Naive thymus-derived CD4-positive, alpha-beta T cell (primary cell): ENCODE measurements at regions not wholly inside any gene's neighbourhood (a gene's known extent, or its start where the extent isn't known, plus 50 kb on each side); places are given as distances from the start of the nearest gene placed in this dataset.

Experiments
- ATAC-seq: fragments of 150-1000 bp; cut with Tn5 transposase; 2 replicates; pipeline ENCODE4 v1.10.0; 2021; ENCODE audit warnings: mild to moderate bottlenecking, moderate library complexity
- CTCF ChIA-PET: fragments of 350-600 bp; sonication (Branson Sonifier 250); formaldehyde crosslinking; loops from one replicate; lab custom pipeline; 2021; ENCODE audit warnings: antibody characterized with exemption; lab: Charles Lee
- POLR2A ChIA-PET: fragments of 350-600 bp; sonication (Branson Sonifier 250); formaldehyde crosslinking; loops from one replicate; lab custom pipeline; 2021; ENCODE audit warnings: antibody characterized with exemption, inconsistent platforms; lab: Charles Lee
- DNase-seq, 9 donors: peaks; one replicate each; pipeline versions ENCODE4 v3.0.0 to v3.0.0-alpha.2; 2020 to 2022; ENCODE audit warnings: mixed read lengths in 1 of 9
- H3K27ac ChIP-seq: one replicate; pipeline ENCODE4 v1.7.0; 2013; ENCODE audit warnings: mild to moderate bottlenecking, low read depth, low read length, moderate library complexity
- H3K27me3 ChIP-seq, 2 donors: one replicate each; pipeline ENCODE4 v1.7.0; 2013; ENCODE audit warnings: low read length in 2 of 2, mild to moderate bottlenecking in 2 of 2, moderate library complexity in 2 of 2; ENCODE audit not compliant: control insufficient read depth in 2 of 2, insufficient read depth in 2 of 2
- H3K36me3 ChIP-seq, 3 experiments: 1 replicate in 2 of 3; 2 replicates in 1 of 3; pipeline ENCODE4 v1.7.0; 2013; ENCODE audit warnings: low read length in 3 of 3, mild to moderate bottlenecking in 3 of 3, moderate library complexity in 1 of 3; ENCODE audit not compliant: insufficient read depth in 3 of 3, control insufficient read depth in 2 of 3
- H3K4me1 ChIP-seq, 2 donors: one replicate each; pipeline ENCODE4 v1.7.0; 2013; ENCODE audit warnings: low read length in 2 of 2, mild to moderate bottlenecking in 2 of 2, moderate library complexity in 1 of 2; ENCODE audit not compliant: control insufficient read depth in 2 of 2, insufficient read depth in 2 of 2
- H3K4me3 ChIP-seq: 2 replicates; pipeline ENCODE4 v1.7.0; 2013; ENCODE audit warnings: mild to moderate bottlenecking, low read length
- H3K9me3 ChIP-seq, 3 experiments: 1 replicate in 2 of 3; 2 replicates in 1 of 3; pipeline ENCODE4 v1.7.0; 2013; ENCODE audit warnings: low read length in 3 of 3; ENCODE audit not compliant: control insufficient read depth in 2 of 3
- H3K27ac Mint-ChIP-seq, 9 donors: one replicate each; pipeline ENCODE4 v1.8.0; 2020 to 2022; ENCODE audit warnings: mixed read lengths in 9 of 9, mild to moderate bottlenecking in 8 of 9, moderate library complexity in 5 of 9, inconsistent platforms in 2 of 9
- H3K27me3 Mint-ChIP-seq, 5 donors: one replicate each; pipeline ENCODE4 v1.8.0; 2021 to 2022; ENCODE audit warnings: mixed read lengths in 5 of 5, mild to moderate bottlenecking in 1 of 5
- H3K36me3 Mint-ChIP-seq, 5 donors: one replicate each; pipeline ENCODE4 v1.8.0; 2020 to 2022; ENCODE audit warnings: mixed read lengths in 5 of 5, mild to moderate bottlenecking in 3 of 5, inconsistent platforms in 1 of 5
- H3K4me1 Mint-ChIP-seq, 7 donors: one replicate each; pipeline ENCODE4 v1.8.0; 2020 to 2022; ENCODE audit warnings: mixed read lengths in 7 of 7, mild to moderate bottlenecking in 3 of 7, inconsistent platforms in 1 of 7
- H3K4me3 Mint-ChIP-seq, 10 donors: one replicate each; pipeline ENCODE4 v1.8.0; 2020 to 2022; ENCODE audit warnings: mild to moderate bottlenecking in 10 of 10, mixed read lengths in 10 of 10, moderate library complexity in 6 of 10, inconsistent platforms in 2 of 10
- H3K9me3 Mint-ChIP-seq, 11 donors: one replicate each; pipeline ENCODE4 v1.8.0; 2020 to 2022; ENCODE audit warnings: mixed read lengths in 11 of 11, mild to moderate bottlenecking in 4 of 11, inconsistent platforms in 1 of 11, moderate library complexity in 1 of 11
- intact Hi-C, 2 donors: fragments of 100-400 bp; cut with micrococcal nuclease; formaldehyde crosslinking; loops; one replicate each; pipeline ENCODE4 v1.15.1; 2023

- Histone ChIP-seq H3K27me3 (no peaks in the 10 kb centered on the region), H3K4me3 (no peak overlapping the region), H3K9me3 (no peaks in the 10 kb centered on the region), H3K4me1 (no peaks in the 10 kb centered on the region), H3K36me3 (no peaks in the 10 kb centered on the region), H3K27ac (no peak overlapping the region)
- Mint-ChIP-seq H3K4me1 (no peaks in the 10 kb centered on the region), H3K4me3 (no peak overlapping the region), H3K36me3 (no peaks in the 10 kb centered on the region), H3K27ac (no peak overlapping the region), H3K27me3 (peaks cover 0 to 13% (median 0%) of the 10 kb centered on the region in 5 donors), H3K9me3 (peaks cover 0 to 4% (median 0%) of the 10 kb centered on the region in 11 donors)
- ChIA-PET POLR2A (no interaction called here), CTCF (no interaction called here)
- DNase-seq (no peak), ATAC-seq (no peak)
- intact Hi-C loops: no loop called here
Observed at GRCh38 chr20:60751826-60752225, 500.2 kb upstream of the CDH4 start.

- no peaks in the 10 kb centered on the region for H3K27me3 ChIP-seq
- POLR2A ChIA-PET: no interaction called here
- DNase-seq (no peak), ATAC-seq (no peak)
- H3K9me3 Mint-ChIP-seq: peaks cover 0 to 2% (median 0%) of the 10 kb centered on the region in 11 donors
- no peaks in the 10 kb centered on the region for H3K36me3 ChIP-seq
- intact Hi-C loops: no loop called here
- no peaks in the 10 kb centered on the region for H3K4me1 Mint-ChIP-seq
- H3K4me1 ChIP-seq: no peaks in the 10 kb centered on the region
- H3K4me3 ChIP-seq: no peak overlapping the region
- no peaks in the 10 kb centered on the region for H3K36me3 Mint-ChIP-seq
- H3K4me3 Mint-ChIP-seq: no peak overlapping the region
- no peak overlapping the region for H3K27ac ChIP-seq
- no peak overlapping the region for H3K27ac Mint-ChIP-seq
- no peaks in the 10 kb centered on the region for H3K9me3 ChIP-seq
- H3K27me3 Mint-ChIP-seq: peaks cover 0 to 10% (median 0%) of the 10 kb centered on the region in 5 donors
- CTCF ChIA-PET: no interaction called here
Observed at GRCh38 chr20:60752741-60753420, 499.2 kb upstream of the CDH4 start.

GRCh38 chr20:60754856-60755255, 497.2 kb upstream of the CDH4 start:
- no peak overlapping the region for H3K4me3 ChIP-seq
- Mint-ChIP-seq H3K27ac (no peak overlapping the region), H3K27me3 (peaks cover 0 to 3% (median 0%) of the 10 kb centered on the region in 5 donors), H3K4me1 (no peaks in the 10 kb centered on the region), H3K36me3 (no peaks in the 10 kb centered on the region), H3K4me3 (no peak overlapping the region), H3K9me3 (no peaks in the 10 kb centered on the region)
- H3K9me3 ChIP-seq: no peaks in the 10 kb centered on the region
- ChIA-PET POLR2A (no interaction called here), CTCF (no interaction called here)
- DNase-seq (no peak), ATAC-seq (no peak)
- intact Hi-C loops: no loop called here
- H3K27me3 ChIP-seq: no peaks in the 10 kb centered on the region
- no peaks in the 10 kb centered on the region for H3K36me3 ChIP-seq
- H3K4me1 ChIP-seq: no peaks in the 10 kb centered on the region
- H3K27ac ChIP-seq: no peak overlapping the region

- Mint-ChIP-seq H3K36me3 (no peaks in the 10 kb centered on the region), H3K4me3 (no peak overlapping the region), H3K27ac (no peak overlapping the region), H3K27me3 (peaks cover 0 to 5% (median 0%) of the 10 kb centered on the region in 5 donors), H3K4me1 (peaks cover 0 to 1% (median 0%) of the 10 kb centered on the region in 7 donors), H3K9me3 (no peaks in the 10 kb centered on the region)
- no peaks in the 10 kb centered on the region for H3K36me3 ChIP-seq
- DNase-seq: no peak
- ChIA-PET POLR2A (no interaction called here), CTCF (no interaction called here)
- no peak overlapping the region for H3K4me3 ChIP-seq
- intact Hi-C loops: no loop called here
- H3K9me3 ChIP-seq: no peaks in the 10 kb centered on the region
- ATAC-seq: no peak
- H3K27me3 ChIP-seq: no peaks in the 10 kb centered on the region
- no peaks in the 10 kb centered on the region for H3K4me1 ChIP-seq
- no peak overlapping the region for H3K27ac ChIP-seq
Observed at GRCh38 chr20:60759651-60760050, 492.4 kb upstream of the CDH4 start.

GRCh38 chr20:60760256-60761000, 491.6 kb upstream of the CDH4 start:
- Mint-ChIP-seq H3K27me3 (peaks cover 0 to 5% (median 0%) of the 10 kb centered on the region in 5 donors), H3K27ac (no peak overlapping the region), H3K36me3 (no peaks in the 10 kb centered on the region), H3K4me1 (peaks cover 0 to 1% (median 0%) of the 10 kb centered on the region in 7 donors), H3K9me3 (no peaks in the 10 kb centered on the region), H3K4me3 (no peak overlapping the region)
- POLR2A ChIA-PET: no interaction called here
- no peak for DNase-seq
- H3K27me3 ChIP-seq: no peaks in the 10 kb centered on the region
- H3K27ac ChIP-seq: no peak overlapping the region
- H3K4me1 ChIP-seq: no peaks in the 10 kb centered on the region
- intact Hi-C loops: no loop called here
- no peak for ATAC-seq
- H3K9me3 ChIP-seq: no peaks in the 10 kb centered on the region
- no peak overlapping the region for H3K4me3 ChIP-seq
- no peaks in the 10 kb centered on the region for H3K36me3 ChIP-seq
- CTCF ChIA-PET: no interaction called here

GRCh38 chr20:60761056-60761455, 491.0 kb upstream of the CDH4 start:
- no peak overlapping the region for H3K27ac Mint-ChIP-seq
- no peaks in the 10 kb centered on the region for H3K36me3 ChIP-seq
- intact Hi-C loops: no loop called here
- no peaks in the 10 kb centered on the region for H3K4me1 ChIP-seq
- H3K9me3 ChIP-seq: no peaks in the 10 kb centered on the region
- H3K27me3 Mint-ChIP-seq: peaks cover 0 to 5% (median 0%) of the 10 kb centered on the region in 5 donors
- H3K4me1 Mint-ChIP-seq: peaks cover 0 to 1% (median 0%) of the 10 kb centered on the region in 7 donors
- CTCF ChIA-PET: no interaction called here
- no peak overlapping the region for H3K27ac ChIP-seq
- POLR2A ChIA-PET: no interaction called here
- no peak for DNase-seq
- no peak overlapping the region for H3K4me3 ChIP-seq
- no peaks in the 10 kb centered on the region for H3K27me3 ChIP-seq
- no peaks in the 10 kb centered on the region for H3K36me3 Mint-ChIP-seq
- H3K4me3 Mint-ChIP-seq: no peak overlapping the region
- no peak for ATAC-seq
- H3K9me3 Mint-ChIP-seq: no peaks in the 10 kb centered on the region

- no peaks in the 10 kb centered on the region for H3K9me3 Mint-ChIP-seq
- ChIA-PET CTCF (no interaction called here), POLR2A (no interaction called here)
- Histone ChIP-seq H3K4me3 (no peak overlapping the region), H3K9me3 (no peaks in the 10 kb centered on the region), H3K27me3 (no peaks in the 10 kb centered on the region), H3K4me1 (no peaks in the 10 kb centered on the region), H3K27ac (no peak overlapping the region), H3K36me3 (no peaks in the 10 kb centered on the region)
- H3K27me3 Mint-ChIP-seq: peaks cover 0 to 5% (median 0%) of the 10 kb centered on the region in 5 donors
- H3K4me1 Mint-ChIP-seq: peaks cover 0 to 1% (median 0%) of the 10 kb centered on the region in 7 donors
- DNase-seq: no peak
- ATAC-seq: no peak
- intact Hi-C loops: no loop called here
- no peak overlapping the region for H3K27ac Mint-ChIP-seq
- H3K4me3 Mint-ChIP-seq: no peak overlapping the region
- H3K36me3 Mint-ChIP-seq: no peaks in the 10 kb centered on the region
Observed at GRCh38 chr20:60762386-60762785, 489.7 kb upstream of the CDH4 start.
